Caco-2 (cell line): ENCODE measurements at regions not wholly inside any gene's neighbourhood (a gene's known extent, or its start where the extent isn't known, plus 50 kb on each side); places are given as distances from the start of the nearest gene placed in this dataset.

Experiments
- BruUV-seq: library from RNA; stranded (reverse); fragments of 400-500 nt; replicated peaks from 2 replicates; lab custom pipeline; 2021; lab: Mats Ljungman, UMichigan
- CTCF ChIA-PET: fragments of 300-600 bp; sonication (Branson Sonifier 250); formaldehyde crosslinking; loops from one replicate; lab custom pipeline; 2022; ENCODE audit warnings: antibody characterized with exemption; lab: Charles Lee
- POLR2A ChIA-PET: fragments of 300-600 bp; sonication (Branson Sonifier 250); formaldehyde crosslinking; loops from one replicate; lab custom pipeline; 2022; ENCODE audit warnings: antibody characterized with exemption; lab: Charles Lee
- DNase-seq, 2 experiments: peaks; one replicate each; pipeline versions ENCODE4 v3.0.0 to v3.0.0-alpha.2; 2020 to 2022
- H3K27me3 ChIP-seq: replicated peaks from 2 replicates; pipeline ENCODE4 v1.6.0; 2011; ENCODE audit warnings: low read length; ENCODE audit not compliant: control insufficient read depth, insufficient read depth
- H3K36me3 ChIP-seq: 2 replicates; pipeline ENCODE4 v1.5.1; 2011; ENCODE audit warnings: low read length; ENCODE audit not compliant: control insufficient read depth, insufficient read depth
- H3K4me1 ChIP-seq: fragments of 250-450 bp; sonication (Bioruptor Pico); 2 replicates; pipeline ENCODE4 v1.5.1; 2020; ENCODE audit warnings: mild to moderate bottlenecking
- H3K4me3 ChIP-seq: 2 replicates; pipeline ENCODE4 v1.5.1; 2011; ENCODE audit warnings: low read depth, mild to moderate bottlenecking, control low read depth, low read length
- H3K9me3 ChIP-seq: fragments of 250-450 bp; sonication (Bioruptor Pico); 2 replicates; pipeline ENCODE4 v1.5.1; 2020; ENCODE audit warnings: mild to moderate bottlenecking, moderate library complexity
- H3K27ac Mint-ChIP-seq: one replicate; pipeline ENCODE4 v1.8.0; 2022; ENCODE audit warnings: mixed read lengths; ENCODE audit not compliant: unreplicated experiment
- H3K27me3 Mint-ChIP-seq: one replicate; pipeline ENCODE4 v1.8.0; 2022; ENCODE audit warnings: mixed read lengths; ENCODE audit not compliant: insufficient read depth, unreplicated experiment
- H3K36me3 Mint-ChIP-seq: one replicate; pipeline ENCODE4 v1.8.0; 2022; ENCODE audit warnings: mild to moderate bottlenecking, mixed read lengths; ENCODE audit not compliant: insufficient read depth, unreplicated experiment
- H3K4me1 Mint-ChIP-seq: one replicate; pipeline ENCODE4 v1.8.0; 2022; ENCODE audit warnings: low read depth, mixed read lengths; ENCODE audit not compliant: unreplicated experiment
- H3K4me3 Mint-ChIP-seq: one replicate; pipeline ENCODE4 v1.8.0; 2022; ENCODE audit warnings: mild to moderate bottlenecking, moderate library complexity, mixed read lengths; ENCODE audit not compliant: unreplicated experiment
- H3K9me3 Mint-ChIP-seq: one replicate; pipeline ENCODE4 v1.8.0; 2022; ENCODE audit warnings: mixed read lengths; ENCODE audit not compliant: unreplicated experiment
- intact Hi-C: fragments of 100-400 bp; cut with micrococcal nuclease; formaldehyde crosslinking; loops from one replicate; pipeline ENCODE4 v1.10.0; 2022; ENCODE audit not compliant: unreplicated experiment
- TF ChIP-seq, protein P1 (sequence below), 2 experiments: fragments of 200-600 bp in 1 of 2; IDR thresholded peaks; 1 replicate in 1 of 2; 2 replicates in 1 of 2; pipeline versions ENCODE4 v1.5.1 to v1.8.0; 2011 to 2022; ENCODE audit warnings: antibody characterized with exemption in 1 of 2, control low read depth in 1 of 2, inconsistent platforms in 1 of 2, low read depth in 1 of 2, low read length in 1 of 2, mild to moderate bottlenecking in 1 of 2, moderate library complexity in 1 of 2; ENCODE audit not compliant: insufficient read depth in 1 of 2, severe bottlenecking in 1 of 2, unreplicated experiment in 1 of 2

DNA sequence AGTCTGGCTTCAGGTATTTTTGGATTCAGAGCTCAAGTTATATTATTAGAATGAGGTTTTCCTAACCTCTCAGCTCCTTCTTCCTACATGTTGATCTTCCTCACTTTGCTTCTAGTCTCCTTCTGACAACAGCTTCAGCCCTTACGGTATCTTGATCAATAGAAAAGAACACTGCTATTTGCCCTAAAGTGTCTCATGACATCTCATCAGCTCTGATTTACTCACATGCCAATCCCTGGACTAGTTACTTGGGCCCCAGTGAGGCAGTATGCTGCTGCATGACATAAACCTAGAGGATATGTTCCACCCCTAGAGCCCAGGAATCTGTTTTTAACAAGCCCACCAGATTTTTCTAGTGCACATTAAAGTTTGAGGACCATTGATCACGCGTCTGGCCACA, 110.3 kb downstream of the UNC5CL start:
- intact Hi-C loops = no loop called here
- ChIA-PET POLR2A (no interaction called here), CTCF (no interaction called here)
- TF ChIP-seq, protein P1, sequence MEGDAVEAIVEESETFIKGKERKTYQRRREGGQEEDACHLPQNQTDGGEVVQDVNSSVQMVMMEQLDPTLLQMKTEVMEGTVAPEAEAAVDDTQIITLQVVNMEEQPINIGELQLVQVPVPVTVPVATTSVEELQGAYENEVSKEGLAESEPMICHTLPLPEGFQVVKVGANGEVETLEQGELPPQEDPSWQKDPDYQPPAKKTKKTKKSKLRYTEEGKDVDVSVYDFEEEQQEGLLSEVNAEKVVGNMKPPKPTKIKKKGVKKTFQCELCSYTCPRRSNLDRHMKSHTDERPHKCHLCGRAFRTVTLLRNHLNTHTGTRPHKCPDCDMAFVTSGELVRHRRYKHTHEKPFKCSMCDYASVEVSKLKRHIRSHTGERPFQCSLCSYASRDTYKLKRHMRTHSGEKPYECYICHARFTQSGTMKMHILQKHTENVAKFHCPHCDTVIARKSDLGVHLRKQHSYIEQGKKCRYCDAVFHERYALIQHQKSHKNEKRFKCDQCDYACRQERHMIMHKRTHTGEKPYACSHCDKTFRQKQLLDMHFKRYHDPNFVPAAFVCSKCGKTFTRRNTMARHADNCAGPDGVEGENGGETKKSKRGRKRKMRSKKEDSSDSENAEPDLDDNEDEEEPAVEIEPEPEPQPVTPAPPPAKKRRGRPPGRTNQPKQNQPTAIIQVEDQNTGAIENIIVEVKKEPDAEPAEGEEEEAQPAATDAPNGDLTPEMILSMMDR (IDR thresholded peaks at IDR 0.05; ENCODE audit: insufficient read depth in 1 of 2, low read depth in 1 of 2, low read length in 1 of 2, severe bottlenecking in 1 of 2, unreplicated experiment in 1 of 2) = no peak
- no peaks in the 10 kb centered on the region for H3K36me3 Mint-ChIP-seq
- H3K27ac Mint-ChIP-seq = no peak overlapping the region
- H3K4me1 Mint-ChIP-seq = no peaks in the 10 kb centered on the region
- Histone ChIP-seq H3K36me3 (no peaks in the 10 kb centered on the region), H3K9me3 (no peaks in the 10 kb centered on the region), H3K27me3 (no peaks in the 10 kb centered on the region), H3K4me3 (no peak overlapping the region), H3K4me1 (peaks cover 8% of the 10 kb centered on the region; the same call in 1 of the 2 replicates)
- no peaks in the 10 kb centered on the region for H3K27me3 Mint-ChIP-seq
- BruUV-seq = no TSS peak
- DNase-seq = no peak
- no peak overlapping the region for H3K4me3 Mint-ChIP-seq
- H3K9me3 Mint-ChIP-seq = no peaks in the 10 kb centered on the region

DNA sequence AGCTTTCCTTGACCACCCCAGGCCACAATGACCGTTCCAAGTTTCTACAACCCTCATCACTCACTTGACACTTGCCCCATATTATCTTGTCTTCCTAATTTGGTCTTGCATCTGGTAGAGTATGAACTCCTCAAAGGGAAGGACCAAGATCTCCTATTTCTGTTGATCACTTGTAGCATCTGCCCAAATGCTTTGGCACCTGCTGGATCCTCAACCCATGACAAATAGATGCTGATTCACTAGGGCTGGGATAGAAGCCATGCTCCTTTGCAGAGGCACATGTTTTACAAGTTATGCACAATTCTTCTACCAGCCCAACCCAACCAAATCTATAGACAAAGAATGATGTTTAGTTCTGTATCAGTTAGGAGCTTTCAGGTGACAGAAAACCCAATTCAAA, 110.7 kb downstream of the UNC5CL start:
- H3K36me3 ChIP-seq = no peaks in the 10 kb centered on the region
- intact Hi-C loops = no loop called here
- no peak for DNase-seq
- no peaks in the 10 kb centered on the region for H3K27me3 Mint-ChIP-seq
- H3K4me3 Mint-ChIP-seq = no peak overlapping the region
- no peaks in the 10 kb centered on the region for H3K27me3 ChIP-seq
- H3K27ac Mint-ChIP-seq = no peak overlapping the region
- no peaks in the 10 kb centered on the region for H3K9me3 ChIP-seq
- no peaks in the 10 kb centered on the region for H3K9me3 Mint-ChIP-seq
- H3K36me3 Mint-ChIP-seq = no peaks in the 10 kb centered on the region
- no peak overlapping the region for H3K4me3 ChIP-seq
- POLR2A ChIA-PET = no interaction called here
- TF ChIP-seq, protein P1 (IDR thresholded peaks at IDR 0.05; ENCODE audit: insufficient read depth in 1 of 2, low read depth in 1 of 2, low read length in 1 of 2, severe bottlenecking in 1 of 2, unreplicated experiment in 1 of 2) = no peak
- H3K4me1 Mint-ChIP-seq = no peaks in the 10 kb centered on the region
- peaks cover 8% of the 10 kb centered on the region; the same call in 1 of the 2 replicates for H3K4me1 ChIP-seq
- no TSS peak for BruUV-seq
- CTCF ChIA-PET = no interaction called here

DNA sequence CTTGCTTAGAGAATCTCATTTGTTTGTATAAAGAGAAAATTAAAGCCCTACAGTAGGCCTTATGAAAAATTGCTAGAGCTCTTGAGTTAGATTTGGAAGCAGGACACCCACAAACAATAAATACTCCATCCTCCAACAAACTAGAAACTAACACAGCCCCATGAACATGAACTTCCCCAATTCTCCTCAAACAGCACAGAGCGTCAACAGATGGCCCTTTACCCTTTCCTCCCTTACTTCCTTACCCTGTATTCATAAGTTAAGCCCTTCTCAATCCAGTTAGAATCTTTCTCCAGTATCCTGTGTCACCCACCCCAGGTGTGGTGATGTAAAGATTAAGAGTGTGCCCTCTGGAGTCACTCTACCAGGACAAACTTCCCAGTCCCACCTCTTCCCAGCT, 113.7 kb downstream of the UNC5CL start:
- Histone ChIP-seq H3K27me3 (no peaks in the 10 kb centered on the region), H3K4me3 (no peak overlapping the region), H3K9me3 (no peaks in the 10 kb centered on the region), H3K4me1 (peaks cover 13% of the 10 kb centered on the region), H3K36me3 (no peaks in the 10 kb centered on the region)
- no peak overlapping the region for H3K27ac Mint-ChIP-seq
- no peak overlapping the region for H3K4me3 Mint-ChIP-seq
- BruUV-seq = no TSS peak
- H3K27me3 Mint-ChIP-seq = no peaks in the 10 kb centered on the region
- CTCF ChIA-PET = no interaction called here
- no peaks in the 10 kb centered on the region for H3K36me3 Mint-ChIP-seq
- DNase-seq = no peak
- H3K9me3 Mint-ChIP-seq = no peaks in the 10 kb centered on the region
- H3K4me1 Mint-ChIP-seq = peaks cover 6% of the 10 kb centered on the region
- POLR2A ChIA-PET = no interaction called here
- intact Hi-C loops = no loop called here
- TF ChIP-seq, protein P1 (IDR thresholded peaks at IDR 0.05; ENCODE audit: insufficient read depth in 1 of 2, low read depth in 1 of 2, low read length in 1 of 2, severe bottlenecking in 1 of 2, unreplicated experiment in 1 of 2) = no peak
